Sigmoid colon (tissue), 4 donors: ENCODE measurements at regions not wholly inside any gene's neighbourhood (a gene's known extent, or its start where the extent isn't known, plus 50 kb on each side); places are given as distances from the start of the nearest gene placed in this dataset.

Experiments
- CTCF ChIP-seq, 4 experiments: fragments of 450-650 bp in 3 of 4; fragments of 200-600 bp in 1 of 4; IDR thresholded peaks; one replicate each; pipeline ENCODE4 v1.5.1; 2016 to 2019; ENCODE audit warnings: antibody characterized with exemption in 4 of 4, mild to moderate bottlenecking in 3 of 4, moderate library complexity in 2 of 4
- POLR2AphosphoS5 ChIP-seq, 4 donors: sonication (generic); formaldehyde crosslinking; IDR thresholded peaks; one replicate each; pipeline ENCODE4 v1.6.1; 2017; ENCODE audit warnings: antibody characterized with exemption in 4 of 4

GRCh38 chr13:85586856-85587255 is 212.4 kb downstream of the SLITRK6 start:
- TF ChIP-seq CTCF (IDR thresholded peaks at IDR 0.05) = no peak
- no peak for TF ChIP-seq POLR2AphosphoS5 (IDR thresholded peaks at IDR 0.05)
